ENCODE measurements at regions not wholly inside any gene's neighbourhood (a gene's known extent, or its start where the extent isn't known, plus 50 kb on each side); places are given as distances from the start of the nearest gene placed in this dataset.
"Not testable (repeated sequence)": the region's sequence is repeated elsewhere in the genome, so short reads cannot be mapped to it uniquely, and the experiment has no call there.

DNA sequence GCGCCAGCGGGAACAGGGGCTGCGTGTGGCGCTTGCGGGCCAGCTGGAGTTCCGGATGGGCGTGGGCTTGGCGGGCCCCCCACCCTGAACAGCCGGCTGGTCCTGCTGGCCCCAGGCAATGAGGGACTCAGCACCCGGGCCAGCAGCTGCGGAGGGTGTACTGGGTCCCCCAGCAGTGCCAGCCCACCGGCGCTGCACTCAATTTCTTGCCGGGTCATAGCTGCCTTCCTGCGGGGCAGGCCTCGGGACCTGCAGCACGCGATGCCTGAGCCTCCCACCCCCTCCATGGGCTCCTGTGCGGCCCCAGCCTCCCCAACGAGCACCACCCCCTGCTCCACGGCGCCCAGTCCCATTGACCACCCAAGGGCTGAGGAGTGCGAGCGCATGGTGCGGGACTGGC lies 855.2 kb upstream of the IGFBP7 start:
- H3K27me3 Mint-ChIP-seq, CTCF ChIA-PET, DNase-seq: not testable (repeated sequence)

DNA sequence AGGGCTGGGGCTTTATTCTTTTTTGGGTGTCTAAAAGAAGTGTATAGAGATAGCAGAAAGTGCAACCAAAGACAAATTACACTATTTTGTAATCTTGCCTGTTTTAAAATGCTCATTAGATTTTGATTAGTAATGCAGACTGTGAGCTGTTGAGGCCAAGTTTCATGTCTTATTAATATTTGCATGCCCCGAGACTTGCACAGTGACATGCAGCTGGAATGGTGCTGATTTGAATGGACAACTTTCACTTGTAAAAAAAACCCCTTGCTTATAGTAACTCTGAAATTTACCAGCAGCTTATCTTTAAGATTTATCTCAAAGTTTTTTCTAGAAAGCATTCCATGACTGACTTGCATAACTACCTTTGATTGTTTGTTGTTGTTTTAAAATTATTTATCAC lies 835.1 kb upstream of the IGFBP7 start:
- H3K36me3 Mint-ChIP-seq: no peaks in the 10 kb centered on the region
- H3K4me3 Mint-ChIP-seq: no peak overlapping the region
- DNase-seq: no peak
- CTCF ChIA-PET: no interaction called here
- peaks cover 3% of the 10 kb centered on the region for H3K9me3 Mint-ChIP-seq (ENCODE audit: low read depth)
- no peaks in the 10 kb centered on the region for H3K4me1 Mint-ChIP-seq
- no peak overlapping the region for H3K27ac Mint-ChIP-seq
- H3K27me3 Mint-ChIP-seq: no peaks in the 10 kb centered on the region
- no peak for ATAC-seq

More for the DNA sequence above, 855.2 kb upstream of the IGFBP7 start:
- not testable (repeated sequence) for H3K4me3 Mint-ChIP-seq, ATAC-seq, H3K27ac Mint-ChIP-seq, H3K36me3 Mint-ChIP-seq, H3K4me1 Mint-ChIP-seq
- H3K9me3 Mint-ChIP-seq (ENCODE audit: low read depth): peaks cover 14% of the 10 kb centered on the region

GRCh38 chr4:57943682-57944081 lies 833.5 kb upstream of the IGFBP7 start:
- DNase-seq (no peak), ATAC-seq (no peak)
- H3K27ac Mint-ChIP-seq: no peak overlapping the region
- no peaks in the 10 kb centered on the region for H3K36me3 Mint-ChIP-seq
- no peaks in the 10 kb centered on the region for H3K27me3 Mint-ChIP-seq
- CTCF ChIA-PET: no interaction called here
- no peak overlapping the region for H3K4me3 Mint-ChIP-seq
- peaks cover 3% of the 10 kb centered on the region for H3K9me3 Mint-ChIP-seq (ENCODE audit: low read depth)
- H3K4me1 Mint-ChIP-seq: no peaks in the 10 kb centered on the region

DNA sequence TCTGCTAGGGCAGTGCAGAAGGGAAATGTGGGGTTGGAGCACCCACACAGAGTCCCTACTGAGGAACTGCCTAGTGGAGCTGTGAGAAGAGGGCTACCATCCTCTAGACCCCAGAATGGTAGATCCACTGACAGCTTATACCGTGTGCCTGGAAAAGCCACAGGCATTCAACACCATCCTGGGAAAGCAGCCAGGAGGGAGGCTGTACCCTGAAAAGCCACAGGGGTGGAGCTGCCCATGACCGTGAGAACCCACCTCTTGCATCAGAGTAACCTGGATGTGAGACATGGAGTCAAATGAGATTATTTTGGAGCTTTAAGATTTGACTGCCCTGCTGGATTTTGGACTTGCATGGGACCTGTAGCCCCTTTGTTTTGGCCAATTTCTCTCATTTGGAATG lies 827.1 kb upstream of the IGFBP7 start:
- H3K36me3 Mint-ChIP-seq; ATAC-seq; H3K9me3 Mint-ChIP-seq (ENCODE audit: low read depth); CTCF ChIA-PET; H3K27ac Mint-ChIP-seq; H3K4me3 Mint-ChIP-seq; H3K4me1 Mint-ChIP-seq; DNase-seq; H3K27me3 Mint-ChIP-seq: not testable (repeated sequence)

- ATAC-seq (no peak), DNase-seq (no peak)
- Mint-ChIP-seq H3K4me3 (no peak overlapping the region), H3K36me3 (no peaks in the 10 kb centered on the region), H3K4me1 (no peaks in the 10 kb centered on the region), H3K27ac (no peak overlapping the region), H3K9me3 (ENCODE audit: low read depth) (peaks cover 2% of the 10 kb centered on the region), H3K27me3 (no peaks in the 10 kb centered on the region)
- CTCF ChIA-PET: no interaction called here
Observed at GRCh38 chr4:57926311-57926710, 816.1 kb upstream of the IGFBP7 start.

GRCh38 chr4:57924951-57925350 lies 814.8 kb upstream of the IGFBP7 start:
- no peaks in the 10 kb centered on the region for H3K36me3 Mint-ChIP-seq
- no peak overlapping the region for H3K4me3 Mint-ChIP-seq
- ATAC-seq (no peak), DNase-seq (no peak)
- CTCF ChIA-PET: no interaction called here
- H3K27me3 Mint-ChIP-seq: no peaks in the 10 kb centered on the region
- H3K9me3 Mint-ChIP-seq (ENCODE audit: low read depth): peaks cover 2% of the 10 kb centered on the region
- no peaks in the 10 kb centered on the region for H3K4me1 Mint-ChIP-seq
- H3K27ac Mint-ChIP-seq: no peak overlapping the region

DNA sequence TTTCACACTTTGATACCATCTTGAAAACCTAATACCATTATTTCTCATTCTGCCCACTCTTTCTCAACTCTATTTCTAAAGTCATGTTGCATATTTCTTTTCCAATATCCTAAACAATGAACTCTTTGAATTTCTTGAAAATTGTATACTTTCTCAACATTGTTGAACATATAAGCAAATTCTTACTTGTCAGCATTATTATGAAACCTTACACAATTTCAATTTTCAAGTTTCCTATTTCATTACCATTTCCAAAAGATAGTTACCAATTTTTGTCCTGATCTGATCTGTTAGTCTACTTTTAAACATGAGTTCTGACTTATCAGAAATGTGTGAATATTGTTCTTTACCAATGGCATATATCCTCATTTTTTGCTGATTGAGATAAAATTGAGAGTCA lies 806.3 kb upstream of the IGFBP7 start:
- no peak overlapping the region for H3K4me3 Mint-ChIP-seq
- ATAC-seq (no peak), DNase-seq (no peak)
- H3K27me3 Mint-ChIP-seq: no peaks in the 10 kb centered on the region
- no peak overlapping the region for H3K27ac Mint-ChIP-seq
- no peaks in the 10 kb centered on the region for H3K4me1 Mint-ChIP-seq
- H3K9me3 Mint-ChIP-seq (ENCODE audit: low read depth): peaks cover 4% of the 10 kb centered on the region
- CTCF ChIA-PET: no interaction called here
- H3K36me3 Mint-ChIP-seq: no peaks in the 10 kb centered on the region

- Mint-ChIP-seq H3K9me3 (ENCODE audit: low read depth) (peaks cover 2% of the 10 kb centered on the region), H3K4me1 (no peaks in the 10 kb centered on the region), H3K27ac (no peak overlapping the region), H3K4me3 (no peak overlapping the region), H3K36me3 (no peaks in the 10 kb centered on the region), H3K27me3 (no peaks in the 10 kb centered on the region)
- CTCF ChIA-PET: no interaction called here
- DNase-seq (no peak), ATAC-seq (no peak)
Observed at GRCh38 chr4:57911203-57911602, 801.0 kb upstream of the IGFBP7 start.

DNA sequence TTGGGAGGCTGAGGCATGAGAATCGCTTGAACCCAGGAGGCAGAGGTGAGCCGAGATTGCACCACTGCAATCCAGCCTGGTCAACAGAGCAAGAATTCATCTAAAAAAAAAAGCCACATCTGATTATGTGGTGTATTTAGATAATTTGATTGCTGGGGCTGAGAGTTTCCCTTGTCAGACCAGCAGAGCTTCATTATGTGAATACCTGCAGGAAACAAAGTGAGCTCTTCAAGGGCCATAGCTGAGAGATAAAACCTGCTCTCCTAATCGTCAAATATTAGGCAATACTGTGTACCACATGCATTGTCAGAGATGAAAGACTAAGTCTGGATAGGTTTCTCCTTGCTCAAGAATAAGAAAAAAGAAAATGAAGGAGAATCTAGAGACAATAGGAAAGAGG lies 800.0 kb upstream of the IGFBP7 start:
- Mint-ChIP-seq H3K27ac (no peak overlapping the region), H3K4me1 (no peaks in the 10 kb centered on the region), H3K4me3 (no peak overlapping the region), H3K27me3 (no peaks in the 10 kb centered on the region), H3K9me3 (ENCODE audit: low read depth) (peaks cover 2% of the 10 kb centered on the region), H3K36me3 (no peaks in the 10 kb centered on the region)
- ATAC-seq (no peak), DNase-seq (no peak)
- CTCF ChIA-PET: no interaction called here

GRCh38 chr4:57905965-57906364 lies 795.8 kb upstream of the IGFBP7 start:
- ATAC-seq (no peak), DNase-seq (no peak)
- H3K27ac Mint-ChIP-seq: no peak overlapping the region
- H3K4me3 Mint-ChIP-seq: no peak overlapping the region
- peaks cover 2% of the 10 kb centered on the region for H3K9me3 Mint-ChIP-seq (ENCODE audit: low read depth)
- no peaks in the 10 kb centered on the region for H3K36me3 Mint-ChIP-seq
- CTCF ChIA-PET: no interaction called here
- no peaks in the 10 kb centered on the region for H3K4me1 Mint-ChIP-seq
- H3K27me3 Mint-ChIP-seq: no peaks in the 10 kb centered on the region

DNA sequence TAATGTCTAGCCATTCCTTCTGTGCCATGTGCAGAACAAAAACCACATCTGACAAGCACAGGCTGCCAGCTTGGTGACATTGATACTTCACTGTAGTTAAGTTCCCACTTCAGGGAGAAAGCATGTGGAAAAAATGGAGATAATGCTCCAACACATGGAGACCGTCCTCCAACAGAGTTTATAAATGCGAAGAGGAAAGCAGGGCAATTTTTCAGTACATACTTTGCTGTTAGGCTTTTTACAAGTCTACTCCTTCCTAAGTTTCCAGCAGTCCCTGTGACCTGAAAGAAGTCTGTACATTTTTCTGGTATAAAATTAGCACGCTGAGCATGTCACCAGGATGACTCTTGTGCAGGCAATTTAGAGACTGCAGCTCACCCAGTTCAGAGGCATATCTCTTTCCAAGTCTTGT lies 766.9 kb upstream of the IGFBP7 start:
- DNase-seq: no peak
- Mint-ChIP-seq H3K4me1 (no peaks in the 10 kb centered on the region), H3K27ac (no peak overlapping the region), H3K4me3 (no peak overlapping the region), H3K27me3 (no peaks in the 10 kb centered on the region), H3K9me3 (ENCODE audit: low read depth) (peaks cover 7% of the 10 kb centered on the region), H3K36me3 (no peaks in the 10 kb centered on the region)
- CTCF ChIA-PET: no interaction called here
- no peak for ATAC-seq

DNA sequence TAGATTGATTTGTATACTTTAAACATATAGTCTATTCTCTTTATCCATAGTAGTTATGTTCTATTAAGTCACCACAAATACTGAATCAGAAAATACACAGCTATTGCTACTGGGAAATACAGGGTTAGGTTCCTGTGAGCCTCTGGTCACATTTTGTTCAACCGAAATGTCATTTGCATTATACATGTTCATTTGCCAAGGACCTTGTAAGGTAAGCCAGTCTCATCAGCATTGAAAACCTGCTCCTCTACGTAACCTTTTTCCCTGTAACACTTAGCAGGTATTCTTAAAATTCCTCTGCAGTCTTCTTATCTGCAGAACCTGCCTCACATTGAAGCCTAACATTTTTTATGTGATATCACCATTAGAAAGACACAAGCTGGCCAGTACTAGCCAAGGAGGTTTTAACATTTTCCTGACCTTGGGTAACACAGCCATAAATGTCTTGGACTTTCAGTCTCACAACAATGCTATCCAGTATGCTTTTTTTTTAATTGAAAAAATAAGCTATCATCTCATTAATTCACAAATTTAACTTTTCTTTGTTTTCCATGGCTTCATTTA lies 765.7 kb upstream of the IGFBP7 start:
- Mint-ChIP-seq H3K27me3 (no peaks in the 10 kb centered on the region), H3K4me3 (no peak overlapping the region), H3K4me1 (no peaks in the 10 kb centered on the region), H3K36me3 (no peaks in the 10 kb centered on the region), H3K27ac (no peak overlapping the region), H3K9me3 (ENCODE audit: low read depth) (peaks cover 5% of the 10 kb centered on the region)
- CTCF ChIA-PET: no interaction called here
- ATAC-seq (no peak), DNase-seq (no peak)

- CTCF ChIA-PET: no interaction called here
- DNase-seq: no peak
- Mint-ChIP-seq H3K4me3 (no peak overlapping the region), H3K9me3 (ENCODE audit: low read depth) (peaks cover 3% of the 10 kb centered on the region), H3K36me3 (no peaks in the 10 kb centered on the region), H3K27me3 (no peaks in the 10 kb centered on the region), H3K4me1 (no peaks in the 10 kb centered on the region), H3K27ac (no peak overlapping the region)
- no peak for ATAC-seq
Observed at GRCh38 chr4:57866468-57867171, 756.4 kb upstream of the IGFBP7 start.

DNA sequence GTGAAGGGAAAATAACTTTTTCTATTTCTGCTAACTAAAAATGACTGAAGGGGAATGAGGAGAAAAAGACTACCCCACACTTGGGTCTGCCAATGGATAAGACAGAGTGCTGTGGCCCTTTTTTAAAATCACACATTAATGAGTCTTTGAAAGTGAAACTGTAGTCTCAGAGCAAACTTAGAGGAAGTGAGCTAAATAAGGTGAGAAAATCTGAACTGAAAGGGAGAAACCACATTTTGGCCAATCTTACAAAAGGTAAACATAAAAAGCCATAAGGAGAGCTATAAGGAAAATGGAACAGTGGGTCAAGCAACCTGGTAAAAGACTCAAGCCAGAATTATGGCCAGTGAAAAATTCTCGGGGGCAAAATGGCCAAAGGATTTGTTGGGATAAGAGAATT lies 755.1 kb upstream of the IGFBP7 start:
- CTCF ChIA-PET: no interaction called here
- no peaks in the 10 kb centered on the region for H3K36me3 Mint-ChIP-seq
- no peak overlapping the region for H3K27ac Mint-ChIP-seq
- H3K9me3 Mint-ChIP-seq (ENCODE audit: low read depth): peaks cover 3% of the 10 kb centered on the region
- ATAC-seq (no peak), DNase-seq (no peak)
- no peaks in the 10 kb centered on the region for H3K4me1 Mint-ChIP-seq
- no peak overlapping the region for H3K4me3 Mint-ChIP-seq
- no peaks in the 10 kb centered on the region for H3K27me3 Mint-ChIP-seq

DNA sequence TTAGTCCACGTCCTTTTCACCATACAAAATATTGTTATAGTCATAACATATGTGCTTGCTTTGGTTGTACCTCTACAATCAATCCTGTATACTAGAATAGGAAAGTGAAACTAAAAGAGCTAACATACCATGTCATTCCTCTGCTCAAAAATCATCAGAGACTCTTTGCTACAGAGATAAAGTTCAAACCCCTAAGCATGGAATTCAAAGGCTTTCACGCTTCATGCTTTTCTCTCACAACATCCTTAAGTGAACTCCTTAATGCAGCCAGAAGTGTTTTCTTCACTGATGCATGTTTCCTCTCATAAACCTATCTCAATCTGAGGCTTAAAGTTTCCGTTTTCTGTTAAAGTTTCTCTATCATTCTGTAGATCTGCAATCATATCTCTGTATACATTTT lies 744.6 kb upstream of the IGFBP7 start:
- no peaks in the 10 kb centered on the region for H3K36me3 Mint-ChIP-seq
- CTCF ChIA-PET: no interaction called here
- DNase-seq: no peak
- no peaks in the 10 kb centered on the region for H3K27me3 Mint-ChIP-seq
- H3K4me1 Mint-ChIP-seq: no peaks in the 10 kb centered on the region
- no peak for ATAC-seq
- H3K27ac Mint-ChIP-seq: no peak overlapping the region
- no peak overlapping the region for H3K4me3 Mint-ChIP-seq
- H3K9me3 Mint-ChIP-seq (ENCODE audit: low read depth): no peaks in the 10 kb centered on the region
